ENCODE measurements at regions not wholly inside any gene's neighbourhood (a gene's known extent, or its start where the extent isn't known, plus 50 kb on each side); places are given as distances from the start of the nearest gene placed in this dataset.

DNA sequence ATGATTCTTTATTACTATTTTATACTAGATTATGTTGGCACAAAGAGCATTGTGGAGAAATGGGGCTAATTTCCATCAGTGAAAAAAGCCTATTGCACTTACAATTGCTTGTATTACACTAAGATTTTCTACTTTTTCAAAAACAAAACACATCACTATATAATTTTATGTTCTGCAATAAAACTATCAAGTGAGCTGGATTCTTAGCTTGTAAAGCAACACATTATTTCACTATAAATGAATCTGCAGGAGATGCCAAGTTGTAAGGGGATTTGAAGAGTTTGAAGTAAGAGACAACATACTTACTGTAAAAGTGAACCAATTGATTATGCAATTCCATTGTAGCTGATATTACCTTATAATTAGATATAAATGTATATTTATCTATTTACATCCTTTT is 333.3 kb upstream of the SEMA3D start:
- TF ChIP-seq ELF1 (IDR thresholded peaks at IDR 0.05; ENCODE audit: borderline replicate concordance, low read depth) (no peak), FOSL1 (IDR thresholded peaks at IDR 0.05; ENCODE audit: low read depth) (no peak), CEBPB (IDR thresholded peaks at IDR 0.05; ENCODE audit: low read depth) (no peak), EGR1 (IDR thresholded peaks at IDR 0.05; ENCODE audit: low read depth) (no peak), JUND (IDR thresholded peaks at IDR 0.05) (no peak), SIN3A (IDR thresholded peaks at IDR 0.05; ENCODE audit: low read depth) (no peak), SRF (IDR thresholded peaks at IDR 0.05; ENCODE audit: low read depth) (no peak), ZFX (IDR thresholded peaks at IDR 0.05) (no peak)
- TF ChIP-seq, protein P1, sequence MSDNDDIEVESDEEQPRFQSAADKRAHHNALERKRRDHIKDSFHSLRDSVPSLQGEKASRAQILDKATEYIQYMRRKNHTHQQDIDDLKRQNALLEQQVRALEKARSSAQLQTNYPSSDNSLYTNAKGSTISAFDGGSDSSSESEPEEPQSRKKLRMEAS (IDR thresholded peaks at IDR 0.05) = no peak
- TF ChIP-seq, protein P2, sequence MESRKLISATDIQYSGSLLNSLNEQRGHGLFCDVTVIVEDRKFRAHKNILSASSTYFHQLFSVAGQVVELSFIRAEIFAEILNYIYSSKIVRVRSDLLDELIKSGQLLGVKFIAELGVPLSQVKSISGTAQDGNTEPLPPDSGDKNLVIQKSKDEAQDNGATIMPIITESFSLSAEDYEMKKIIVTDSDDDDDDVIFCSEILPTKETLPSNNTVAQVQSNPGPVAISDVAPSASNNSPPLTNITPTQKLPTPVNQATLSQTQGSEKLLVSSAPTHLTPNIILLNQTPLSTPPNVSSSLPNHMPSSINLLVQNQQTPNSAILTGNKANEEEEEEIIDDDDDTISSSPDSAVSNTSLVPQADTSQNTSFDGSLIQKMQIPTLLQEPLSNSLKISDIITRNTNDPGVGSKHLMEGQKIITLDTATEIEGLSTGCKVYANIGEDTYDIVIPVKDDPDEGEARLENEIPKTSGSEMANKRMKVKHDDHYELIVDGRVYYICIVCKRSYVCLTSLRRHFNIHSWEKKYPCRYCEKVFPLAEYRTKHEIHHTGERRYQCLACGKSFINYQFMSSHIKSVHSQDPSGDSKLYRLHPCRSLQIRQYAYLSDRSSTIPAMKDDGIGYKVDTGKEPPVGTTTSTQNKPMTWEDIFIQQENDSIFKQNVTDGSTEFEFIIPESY (IDR thresholded peaks at IDR 0.05; ENCODE audit: extremely low read depth, insufficient replicate concordance, low read length) = no peak
- TF ChIP-seq, protein P3, sequence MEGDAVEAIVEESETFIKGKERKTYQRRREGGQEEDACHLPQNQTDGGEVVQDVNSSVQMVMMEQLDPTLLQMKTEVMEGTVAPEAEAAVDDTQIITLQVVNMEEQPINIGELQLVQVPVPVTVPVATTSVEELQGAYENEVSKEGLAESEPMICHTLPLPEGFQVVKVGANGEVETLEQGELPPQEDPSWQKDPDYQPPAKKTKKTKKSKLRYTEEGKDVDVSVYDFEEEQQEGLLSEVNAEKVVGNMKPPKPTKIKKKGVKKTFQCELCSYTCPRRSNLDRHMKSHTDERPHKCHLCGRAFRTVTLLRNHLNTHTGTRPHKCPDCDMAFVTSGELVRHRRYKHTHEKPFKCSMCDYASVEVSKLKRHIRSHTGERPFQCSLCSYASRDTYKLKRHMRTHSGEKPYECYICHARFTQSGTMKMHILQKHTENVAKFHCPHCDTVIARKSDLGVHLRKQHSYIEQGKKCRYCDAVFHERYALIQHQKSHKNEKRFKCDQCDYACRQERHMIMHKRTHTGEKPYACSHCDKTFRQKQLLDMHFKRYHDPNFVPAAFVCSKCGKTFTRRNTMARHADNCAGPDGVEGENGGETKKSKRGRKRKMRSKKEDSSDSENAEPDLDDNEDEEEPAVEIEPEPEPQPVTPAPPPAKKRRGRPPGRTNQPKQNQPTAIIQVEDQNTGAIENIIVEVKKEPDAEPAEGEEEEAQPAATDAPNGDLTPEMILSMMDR (IDR thresholded peaks at IDR 0.05 in 2 of 3, conservative IDR thresholded peaks at IDR 0.05 in 1 of 3; ENCODE audit: borderline replicate concordance in 1 of 3, insufficient read depth in 1 of 3, low read depth in 2 of 3, low read length in 2 of 3) = no peak
- BruUV-seq (replicated peaks) = no TSS peak
- RAD21 ChIA-PET (ENCODE audit: low non-redundant PET in 1 of 2, low total read pairs in 2 of 2, uncharacterized antibody in 2 of 2, unreplicated experiment in 2 of 2) = no interaction called here
- Histone ChIP-seq H3K4me1 (ENCODE audit: control insufficient read depth in 1 of 2, insufficient read depth in 2 of 2, low read length in 2 of 2) (no peaks in the 10 kb centered on the region), H3K36me3 (ENCODE audit: control insufficient read depth in 1 of 2, insufficient read depth in 2 of 2, low read length in 2 of 2) (no peaks in the 10 kb centered on the region), H3K79me2 (ENCODE audit: insufficient read depth, low read length) (no peaks in the 10 kb centered on the region), H3K4me2 (ENCODE audit: low read length) (no peak overlapping the region), H3K9me3 (ENCODE audit: control insufficient read depth in 1 of 2, insufficient read depth in 1 of 2, low read depth in 1 of 2, low read length in 2 of 2) (no peaks in the 10 kb centered on the region), H4K20me1 (ENCODE audit: insufficient read depth) (no peaks in the 10 kb centered on the region), H3K4me3 (replicated peaks in 1 of 2; ENCODE audit: low read depth in 1 of 2, low read length in 2 of 2) (no peak overlapping the region), H3K9ac (ENCODE audit: low read length) (no peak overlapping the region), H3K9me2 (ENCODE audit: insufficient read depth) (no peaks in the 10 kb centered on the region), H2AFZ (ENCODE audit: low read depth, low read length, poor library complexity, severe bottlenecking) (no peak overlapping the region), H3K27ac (ENCODE audit: low read depth, low read length) (no peak overlapping the region), H3K27me3 (ENCODE audit: insufficient read depth, low read length) (no peaks in the 10 kb centered on the region)
- DNase-seq (ENCODE audit: low read depth, low spot score) = no peak
- CTCF ChIA-PET = interaction anchor here (0.9 kb wide), 1 partner anchor 34 kb away, joined by 3 read pairs; no protein-coding TSS in a partner anchor
- POLR2A ChIA-PET = no interaction called here
- no peak for ATAC-seq
- intact Hi-C loops (cut with micrococcal nuclease) = no loop called here
